Globus pallidus (tissue), 1 donor: ENCODE measurements at regions not wholly inside any gene's neighbourhood (a gene's known extent, or its start where the extent isn't known, plus 50 kb on each side); places are given as distances from the start of the nearest gene placed in this dataset.
A peak's percentile ranks its signal among the peaks of the same experiment; 100 is the strongest.
"Not testable (repeated sequence)": the region's sequence is repeated elsewhere in the genome, so short reads cannot be mapped to it uniquely, and the experiment has no call there.

Experiments
- DNase-seq: peaks from one replicate; pipeline ENCODE4 v3.0.0-alpha.2; 2015; ENCODE audit warnings: low spot score

DNA sequence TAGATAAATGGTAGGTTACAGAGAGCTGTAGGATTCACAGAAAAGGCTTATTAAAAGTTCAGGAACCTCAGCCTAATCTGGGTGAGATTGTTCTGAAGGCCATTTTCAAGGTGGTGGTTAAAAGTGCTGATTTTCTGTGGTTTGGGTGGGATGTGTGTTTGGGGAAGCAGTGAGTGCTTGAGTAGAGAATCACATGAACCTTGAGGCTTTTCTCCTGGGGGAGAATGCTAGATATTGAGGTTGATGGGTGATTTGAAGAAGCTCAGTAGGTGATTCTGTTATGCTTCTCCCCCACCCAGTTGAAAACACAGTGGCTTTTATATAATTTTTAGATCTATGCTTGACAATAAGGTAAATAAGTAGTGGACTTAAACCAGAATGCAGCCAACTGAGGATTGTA lies 420.9 kb downstream of the PCNX1 start:
- DNase-seq: no peak

- no peak for DNase-seq
These were observed 421.7 kb downstream of the PCNX1 start for GRCh38 chr14:71328954-71329353.

DNA sequence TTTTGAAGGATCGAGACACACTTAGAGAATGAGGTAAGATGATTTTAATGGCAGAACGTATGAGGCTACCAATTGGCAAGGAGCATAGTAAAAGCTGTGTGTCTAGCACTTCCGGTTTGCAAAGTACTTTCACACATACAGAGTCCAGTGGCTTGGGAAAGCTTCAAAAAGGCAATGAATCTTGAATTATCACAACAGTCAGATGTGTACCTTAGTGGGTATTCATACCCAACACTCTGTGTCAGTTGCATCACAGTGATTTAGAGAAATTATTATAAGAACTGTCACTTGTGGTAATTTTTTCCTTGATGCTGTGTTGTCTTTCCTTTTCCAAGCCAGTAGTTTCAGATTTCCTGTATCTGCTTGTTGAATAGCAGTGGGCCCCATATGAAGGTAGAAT lies 424.1 kb downstream of the PCNX1 start:
- no peak for DNase-seq

DNA sequence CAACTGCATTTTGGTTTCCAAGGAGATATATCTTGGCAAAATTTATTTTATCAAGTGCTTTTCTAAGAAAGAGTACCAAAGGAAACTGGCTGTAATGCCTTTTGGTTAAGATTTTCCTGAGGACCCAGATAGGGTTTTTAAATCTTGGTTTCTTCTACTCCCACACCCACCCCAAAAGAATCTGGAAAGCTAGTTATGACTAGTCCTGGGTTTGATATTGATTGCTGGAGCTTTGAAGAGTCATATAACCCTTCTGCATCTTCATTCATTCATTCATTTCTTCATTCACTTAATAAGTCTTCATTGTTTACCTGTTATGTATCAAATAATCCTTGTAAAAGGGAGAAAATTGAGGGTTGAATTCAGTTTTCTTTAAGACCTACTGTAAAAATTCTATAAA lies 425.2 kb downstream of the PCNX1 start:
- DNase-seq: no peak

- DNase-seq: no peak
These were observed 426.4 kb downstream of the PCNX1 start for GRCh38 chr14:71333705-71334104.

DNA sequence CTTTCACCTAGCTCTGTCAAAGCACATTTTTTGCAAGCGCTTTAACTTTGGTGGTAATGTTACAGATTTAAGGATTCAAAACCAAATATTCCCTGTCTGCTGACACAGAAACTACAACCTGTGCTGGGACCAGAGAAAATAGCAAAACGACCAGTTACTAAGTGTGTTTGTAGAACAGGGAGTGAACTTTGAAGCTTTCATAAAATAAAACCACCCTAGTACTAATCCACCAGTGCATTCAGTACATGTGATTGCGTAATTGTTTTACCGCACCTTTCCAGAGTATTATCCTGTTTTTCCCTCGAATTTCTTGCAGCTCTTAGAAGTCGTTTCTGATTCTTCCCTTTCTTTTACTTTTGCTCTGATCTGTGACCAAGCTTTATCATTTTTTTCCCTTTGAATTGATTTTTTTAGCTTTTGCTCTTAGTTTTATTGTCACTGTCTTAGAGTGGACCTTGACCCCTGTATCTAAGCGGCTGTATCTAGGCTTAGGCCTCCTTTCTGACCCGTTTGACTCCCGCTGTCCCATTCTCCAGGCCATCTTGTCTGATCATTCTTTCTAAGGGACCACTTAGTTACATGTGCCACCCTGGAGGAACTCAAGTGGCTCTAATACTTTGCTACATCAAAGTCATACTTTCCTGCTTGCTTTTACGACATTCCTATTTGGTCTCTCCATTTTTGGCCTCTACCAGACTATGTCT lies 429.4 kb downstream of the PCNX1 start:
- no peak for DNase-seq

- no peak for DNase-seq
These were observed 430.9 kb downstream of the PCNX1 start for GRCh38 chr14:71338153-71338552.

DNA sequence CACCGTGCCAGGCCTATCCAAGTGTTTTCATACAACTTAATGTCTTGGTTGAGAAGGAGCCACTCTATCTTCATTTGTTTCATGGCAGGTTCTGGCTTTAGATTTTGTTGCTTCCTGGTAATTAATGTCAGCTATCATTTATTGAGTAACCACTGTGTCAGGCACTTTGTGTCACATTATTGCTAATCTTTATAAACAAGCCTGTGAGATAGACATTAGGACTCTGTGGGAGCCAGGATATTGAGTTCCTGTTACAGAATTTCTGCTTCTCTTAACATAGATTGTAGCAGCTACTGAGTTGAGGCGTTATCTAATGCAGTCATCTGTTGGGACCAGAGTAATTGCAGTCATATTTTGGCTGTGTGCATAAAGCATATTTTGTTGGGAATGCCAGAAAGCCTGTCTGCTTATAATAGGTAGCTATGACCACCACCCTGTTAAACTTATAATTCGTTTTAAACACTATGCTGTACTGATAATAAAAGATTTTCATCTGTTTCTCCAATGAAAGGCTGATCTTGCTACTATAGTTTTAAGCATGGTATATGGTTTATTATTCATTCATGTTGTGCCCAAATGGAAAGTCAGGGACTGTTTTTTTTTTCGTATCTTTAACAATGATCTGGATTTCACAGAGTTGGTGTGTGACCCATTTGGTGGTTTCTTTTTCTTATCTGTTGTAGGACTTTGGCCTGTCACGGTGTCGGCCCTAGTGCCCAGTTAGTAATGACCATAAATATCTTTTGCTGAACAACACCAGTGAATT lies 432.6 kb downstream of the PCNX1 start:
- no peak for DNase-seq

GRCh38 chr14:71341156-71341555 lies 433.9 kb downstream of the PCNX1 start:
- no peak for DNase-seq

DNA sequence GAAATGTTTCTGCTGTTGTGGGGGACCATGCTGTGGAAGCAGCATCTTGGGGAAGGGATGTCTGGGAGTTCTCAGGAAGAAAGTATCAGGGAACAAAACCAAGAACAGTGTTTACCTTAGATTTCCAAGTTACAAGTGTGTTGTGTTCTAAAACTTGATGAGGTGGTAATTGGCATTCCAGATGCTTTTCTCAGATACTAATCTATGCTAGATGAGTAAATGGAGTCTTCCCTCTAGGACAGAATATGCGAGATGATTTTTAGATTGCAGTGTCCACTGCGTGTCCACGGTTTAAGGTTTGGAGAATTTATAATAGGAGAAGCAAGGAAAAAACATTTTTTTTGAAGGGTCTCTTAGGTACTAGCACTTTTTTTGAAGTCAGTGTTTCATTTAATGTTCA lies 436.5 kb downstream of the PCNX1 start:
- DNase-seq: no peak

GRCh38 chr14:71344506-71344905 lies 437.2 kb downstream of the PCNX1 start:
- no peak for DNase-seq

DNA sequence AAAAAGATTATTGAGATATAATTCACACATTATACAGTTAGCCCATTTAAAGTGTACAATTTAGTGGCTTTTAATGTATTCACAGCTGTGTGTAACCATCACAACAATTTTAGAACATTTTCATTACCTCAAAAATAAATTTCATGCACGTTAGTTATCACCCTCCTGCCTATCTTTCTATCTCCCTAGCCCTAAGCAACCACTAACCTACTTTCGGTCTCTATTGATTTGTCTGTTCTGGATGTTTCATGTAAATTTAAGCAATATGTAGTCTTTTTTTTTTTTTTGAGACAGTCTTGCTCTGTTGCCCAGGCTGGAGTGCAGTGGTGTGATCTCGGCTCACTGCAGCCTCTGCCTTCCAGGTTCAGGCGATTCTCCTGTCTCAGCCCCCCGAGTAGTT lies 439.4 kb downstream of the PCNX1 start:
- no peak for DNase-seq

DNA sequence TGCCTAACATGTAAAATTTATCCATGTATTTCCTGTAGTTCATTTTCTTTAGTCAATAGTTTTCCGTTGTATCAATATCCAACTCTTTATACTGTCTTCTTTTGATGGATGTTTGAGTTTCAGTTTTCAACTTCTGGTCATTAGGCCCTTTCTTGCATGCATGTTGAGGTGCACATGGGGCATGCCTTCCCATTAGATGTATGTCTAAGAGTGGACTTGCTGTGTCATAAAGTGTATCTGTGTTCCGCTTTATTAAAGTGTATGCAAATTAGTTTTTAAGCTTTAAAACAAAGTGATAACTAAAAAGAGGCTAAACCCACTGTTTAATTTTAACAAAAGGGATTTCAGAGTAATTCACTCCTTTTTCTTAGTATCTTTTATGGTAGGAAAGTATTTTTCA lies 441.1 kb downstream of the PCNX1 start:
- no peak for DNase-seq

DNA sequence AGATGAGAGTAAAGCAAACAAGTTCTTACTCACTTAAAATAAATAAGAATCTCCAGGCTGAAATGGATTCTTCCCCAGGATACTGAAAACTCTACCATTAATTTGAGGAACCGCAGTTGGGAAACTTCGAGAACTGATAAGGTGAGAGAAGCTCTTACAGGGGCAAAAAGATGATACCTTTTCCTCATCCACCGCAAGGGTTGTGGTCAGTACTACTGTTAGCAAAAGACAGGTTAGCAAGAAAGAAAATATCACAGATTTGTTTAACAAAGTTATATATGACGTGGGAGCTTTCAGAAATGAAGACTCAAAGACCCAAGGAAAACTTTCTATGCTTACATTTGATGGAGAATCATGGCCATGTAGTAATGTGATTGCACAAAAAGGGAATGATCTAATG lies 441.6 kb downstream of the PCNX1 start:
- no peak for DNase-seq

GRCh38 chr14:71354142-71354541 lies 446.9 kb downstream of the PCNX1 start:
- no peak for DNase-seq

- DNase-seq: no peak
These were observed 447.5 kb downstream of the PCNX1 start for GRCh38 chr14:71354801-71355200.

DNA sequence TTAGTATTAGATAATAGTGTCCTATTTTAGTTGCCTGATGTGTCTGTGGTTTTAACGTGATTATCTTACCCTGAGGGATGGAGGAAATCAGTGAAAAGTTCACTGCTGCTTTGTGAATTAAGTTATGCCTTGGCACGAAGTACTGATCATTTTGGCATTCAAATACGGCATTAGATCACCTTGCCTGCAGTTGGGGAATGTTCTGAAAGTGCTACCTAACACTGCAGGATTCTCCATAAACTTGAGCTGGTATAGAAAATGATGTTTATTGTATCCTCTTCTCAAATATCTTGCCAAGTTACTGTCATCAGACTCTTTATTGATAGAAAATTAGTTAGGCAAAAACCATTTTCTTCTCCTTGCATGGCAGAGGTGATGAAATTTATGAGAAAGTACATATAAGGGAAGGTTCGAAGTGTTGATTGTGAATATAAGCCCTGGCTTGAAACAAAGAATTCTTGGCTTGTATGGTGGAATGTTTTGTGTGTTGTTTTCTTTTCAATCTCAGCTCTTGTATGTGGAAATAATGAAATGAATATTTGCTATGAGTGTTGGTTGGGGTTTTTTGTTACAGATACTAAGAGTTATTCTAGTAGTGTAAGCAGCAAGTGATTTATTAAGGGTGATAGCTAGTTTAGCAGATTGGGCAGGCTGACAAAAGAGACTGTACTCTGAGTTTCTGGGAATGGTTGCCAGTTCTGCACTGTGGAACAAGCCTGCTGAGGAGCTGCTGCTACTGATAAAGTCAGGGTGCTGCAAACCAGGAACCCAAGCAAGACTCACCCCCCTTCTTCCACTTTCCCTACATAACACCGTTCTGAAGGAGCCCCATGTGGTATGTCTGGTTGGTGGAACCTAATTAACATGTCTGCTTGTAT lies 448.3 kb downstream of the PCNX1 start:
- peak; percentile 16 for DNase-seq

DNA sequence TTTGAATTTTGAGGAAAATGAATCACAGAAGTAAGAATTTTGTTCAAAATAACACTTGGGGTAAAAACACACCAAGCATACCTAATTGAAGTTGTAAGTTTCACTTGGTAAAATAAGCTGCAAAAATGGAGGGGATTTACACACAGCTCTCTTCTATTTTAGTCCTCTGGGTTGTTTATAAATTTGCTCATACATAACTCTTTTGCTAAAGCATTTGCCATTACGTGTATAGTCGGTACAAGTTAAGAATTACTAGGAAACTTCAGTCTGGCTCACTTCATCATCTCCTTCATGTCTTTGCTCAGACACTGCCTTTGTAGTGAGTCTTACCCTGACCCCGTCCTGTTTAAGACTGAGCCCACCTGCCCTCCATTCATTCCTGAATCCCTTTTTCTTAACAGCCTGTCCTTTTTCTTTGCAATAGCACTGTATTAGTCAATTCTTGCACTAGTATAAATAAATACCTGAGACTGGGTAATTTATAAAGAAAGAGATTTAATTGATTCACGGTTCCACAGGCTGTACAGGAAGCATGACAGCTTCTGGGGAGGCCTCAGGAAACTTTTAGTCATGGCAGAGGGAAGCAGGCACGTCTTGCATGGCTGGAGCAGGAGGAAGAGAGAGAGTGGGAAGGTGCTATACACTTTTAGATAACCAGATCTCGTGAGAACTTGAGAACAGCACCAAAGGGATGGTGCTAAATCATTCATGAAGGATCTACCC lies 451.1 kb downstream of the PCNX1 start:
- DNase-seq: no peak

DNA sequence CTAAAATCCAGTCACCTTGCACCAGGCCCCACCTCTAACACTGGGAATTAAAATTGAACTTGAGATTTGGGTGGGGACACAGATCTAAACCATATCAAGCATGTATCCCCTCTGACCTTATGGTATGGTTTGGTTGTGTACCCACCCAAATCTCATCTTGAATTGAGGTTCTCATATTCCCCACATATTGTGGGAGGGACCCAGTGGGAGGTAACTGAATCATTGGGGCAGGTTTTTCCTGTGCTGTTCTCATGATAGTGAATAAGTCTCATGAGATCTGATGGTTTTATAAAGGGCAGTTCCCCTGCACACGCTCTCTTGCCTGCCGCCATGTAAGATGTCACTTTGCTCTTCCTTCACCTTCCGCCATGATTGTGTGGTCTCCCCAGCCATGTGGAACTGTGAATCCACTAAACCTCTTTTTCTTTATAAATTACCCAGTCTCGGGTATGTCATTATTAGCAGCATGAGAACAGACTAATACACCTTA lies 451.7 kb downstream of the PCNX1 start:
- not testable (repeated sequence) for DNase-seq

GRCh38 chr14:71359823-71360222 lies 452.6 kb downstream of the PCNX1 start:
- no peak for DNase-seq

DNA sequence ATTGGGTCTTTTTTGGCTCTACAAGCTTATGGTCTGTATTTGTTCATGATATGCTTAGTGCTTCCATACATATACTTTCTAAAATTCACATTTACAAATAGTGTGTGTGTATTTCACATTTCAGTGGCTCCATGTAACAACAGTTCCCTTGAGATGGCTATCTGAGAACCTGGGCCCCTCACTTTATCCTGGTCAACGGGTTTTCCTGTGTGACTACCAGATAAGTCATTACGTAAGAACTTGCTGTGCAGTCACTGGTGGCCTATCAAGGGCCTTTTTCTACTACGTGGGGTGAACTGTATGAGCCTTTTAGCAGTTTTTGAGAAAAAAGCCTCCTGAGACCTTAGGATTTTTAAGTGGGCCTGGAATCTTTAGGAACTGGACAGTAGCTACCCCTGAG lies 454.1 kb downstream of the PCNX1 start:
- no peak for DNase-seq

DNA sequence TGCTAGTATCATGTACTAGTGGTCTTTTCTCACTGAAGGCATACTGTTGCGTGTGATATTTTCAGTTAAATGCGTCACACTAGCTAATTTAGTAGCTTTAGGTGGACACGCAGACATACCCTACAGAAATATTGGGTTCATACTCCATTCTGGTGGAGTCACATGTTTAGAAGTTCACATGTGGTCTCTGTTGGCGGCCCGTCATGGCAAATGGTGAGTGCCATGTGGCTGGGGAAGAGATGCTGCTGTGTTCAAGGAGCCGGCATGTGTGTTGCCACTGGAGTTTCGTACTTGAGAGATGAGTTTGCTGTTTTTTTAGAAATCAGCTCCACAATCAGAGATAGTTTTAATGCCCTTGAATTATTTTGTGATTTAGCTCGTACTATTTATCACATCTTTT lies 454.6 kb downstream of the PCNX1 start:
- DNase-seq: no peak
